ENCODE measurements at regions not wholly inside any gene's neighbourhood (a gene's known extent, or its start where the extent isn't known, plus 50 kb on each side); places are given as distances from the start of the nearest gene placed in this dataset.

GRCh38 chr18:79613186-79613931, 66.2 kb upstream of the CTDP1 start:
- no peak for DNase-seq (ENCODE audit: low spot score)
- TF ChIP-seq CTCF (IDR thresholded peaks at IDR 0.05; ENCODE audit: extremely low read depth, missing control alignments), result no peak

GRCh38 chr18:79614211-79614955, 65.2 kb upstream of the CTDP1 start:
- TF ChIP-seq CTCF (IDR thresholded peaks at IDR 0.05; ENCODE audit: extremely low read depth, missing control alignments), result no peak
- no peak for DNase-seq (ENCODE audit: low spot score)

- no peak for TF ChIP-seq CTCF (IDR thresholded peaks at IDR 0.05; ENCODE audit: extremely low read depth, missing control alignments)
- DNase-seq (ENCODE audit: low spot score), result no peak
Observed at GRCh38 chr18:79615091-79615490, 64.5 kb upstream of the CTDP1 start.

- DNase-seq (ENCODE audit: low spot score), result no peak
- TF ChIP-seq CTCF (IDR thresholded peaks at IDR 0.05; ENCODE audit: extremely low read depth, missing control alignments), result no peak
Observed at GRCh38 chr18:79615586-79615985, 64.0 kb upstream of the CTDP1 start.

GRCh38 chr18:79616651-79617510, 62.7 kb upstream of the CTDP1 start:
- TF ChIP-seq CTCF (IDR thresholded peaks at IDR 0.05; ENCODE audit: extremely low read depth, missing control alignments), result no peak
- DNase-seq (ENCODE audit: low spot score), result no peak

GRCh38 chr18:79617511-79618500, 61.8 kb upstream of the CTDP1 start:
- no peak for TF ChIP-seq CTCF (IDR thresholded peaks at IDR 0.05; ENCODE audit: extremely low read depth, missing control alignments)
- no peak for DNase-seq (ENCODE audit: low spot score)

Measured in GM20000 (cell line).